ENCODE measurements at regions not wholly inside any gene's neighbourhood (a gene's known extent, or its start where the extent isn't known, plus 50 kb on each side); places are given as distances from the start of the nearest gene placed in this dataset.
A peak's percentile ranks its signal among the peaks of the same experiment; 100 is the strongest.

DNA sequence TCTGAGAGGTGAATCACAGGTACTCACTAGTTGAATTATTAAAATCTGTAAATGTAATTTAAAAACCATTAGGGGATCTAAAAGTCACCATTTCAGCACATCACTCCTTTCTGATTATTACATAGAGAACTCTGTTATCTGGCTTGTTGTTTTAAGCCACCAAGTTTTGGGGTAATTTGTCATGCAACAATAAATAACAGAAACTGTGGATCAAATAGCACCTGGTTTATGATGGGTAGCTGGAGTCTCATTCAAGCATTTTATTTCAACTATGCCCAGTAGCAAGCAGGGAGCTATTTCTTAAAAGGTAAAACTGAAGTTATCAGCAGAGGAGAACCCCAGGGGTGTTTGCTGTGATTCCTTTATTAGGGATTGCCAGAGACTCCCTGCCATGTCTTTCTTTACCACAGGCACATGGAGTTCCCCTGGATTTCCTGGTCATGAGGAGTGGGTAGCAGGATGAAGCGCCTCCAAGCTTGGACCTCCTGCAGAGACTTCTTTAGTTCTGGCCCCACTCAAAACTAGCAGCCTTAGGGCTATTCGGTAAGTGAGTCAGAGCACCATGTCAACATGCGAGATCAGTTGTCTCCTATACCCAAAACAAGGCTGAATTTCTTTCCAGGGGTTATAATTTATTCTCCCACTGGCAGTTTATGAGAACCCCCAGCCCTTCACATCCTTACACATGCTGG, 179.2 kb downstream of the GIPC2 start:
- ChIA-PET POLR2A (ENCODE audit: unreplicated experiment) (no interaction called here), CTCF (no interaction called here)
- no TSS peak for BruUV-seq (replicated peaks)
- Histone ChIP-seq H3K36me3 (ENCODE audit: low read depth, low read length) (no peaks in the 10 kb centered on the region; the same call in 1 of the 2 replicates), H3K9ac (ENCODE audit: low read length) (no peak overlapping the region), H4K20me1 (ENCODE audit: low read length) (no peaks in the 10 kb centered on the region), H3K4me3 (ENCODE audit: low read length) (no peak overlapping the region), H3K79me2 (ENCODE audit: low read length) (no peaks in the 10 kb centered on the region), H3K4me2 (ENCODE audit: low read length) (no peak overlapping the region), H3K27ac (ENCODE audit: low read length) (no peak overlapping the region), H3F3A (ENCODE audit: low read length, unreplicated experiment) (peaks cover 5% of the 10 kb centered on the region), H3K9me2 (replicated peaks; ENCODE audit: low read length) (no peaks in the 10 kb centered on the region), H3K4me1 (ENCODE audit: insufficient read depth, low read length) (peaks cover 28% of the 10 kb centered on the region), H2AFZ (ENCODE audit: low read length) (no peak overlapping the region), H3K27me3 (ENCODE audit: low read length) (no peaks in the 10 kb centered on the region), H3K9me3 (ENCODE audit: low read length) (no peaks in the 10 kb centered on the region)
- ATAC-seq, result peak; percentile 37; the same call in 1 of the 2 replicates
- DNase-seq, result peak; percentile 33
- TF ChIP-seq, protein P1, sequence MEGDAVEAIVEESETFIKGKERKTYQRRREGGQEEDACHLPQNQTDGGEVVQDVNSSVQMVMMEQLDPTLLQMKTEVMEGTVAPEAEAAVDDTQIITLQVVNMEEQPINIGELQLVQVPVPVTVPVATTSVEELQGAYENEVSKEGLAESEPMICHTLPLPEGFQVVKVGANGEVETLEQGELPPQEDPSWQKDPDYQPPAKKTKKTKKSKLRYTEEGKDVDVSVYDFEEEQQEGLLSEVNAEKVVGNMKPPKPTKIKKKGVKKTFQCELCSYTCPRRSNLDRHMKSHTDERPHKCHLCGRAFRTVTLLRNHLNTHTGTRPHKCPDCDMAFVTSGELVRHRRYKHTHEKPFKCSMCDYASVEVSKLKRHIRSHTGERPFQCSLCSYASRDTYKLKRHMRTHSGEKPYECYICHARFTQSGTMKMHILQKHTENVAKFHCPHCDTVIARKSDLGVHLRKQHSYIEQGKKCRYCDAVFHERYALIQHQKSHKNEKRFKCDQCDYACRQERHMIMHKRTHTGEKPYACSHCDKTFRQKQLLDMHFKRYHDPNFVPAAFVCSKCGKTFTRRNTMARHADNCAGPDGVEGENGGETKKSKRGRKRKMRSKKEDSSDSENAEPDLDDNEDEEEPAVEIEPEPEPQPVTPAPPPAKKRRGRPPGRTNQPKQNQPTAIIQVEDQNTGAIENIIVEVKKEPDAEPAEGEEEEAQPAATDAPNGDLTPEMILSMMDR (conservative IDR thresholded peaks at IDR 0.05; ENCODE audit: low read depth, low read length), result no peak
- TF ChIP-seq EZH2 (IDR thresholded peaks at IDR 0.05; ENCODE audit: low read length, unreplicated experiment), result no peak
- no peak for TF ChIP-seq EZH2phosphoT487 (IDR thresholded peaks at IDR 0.05; ENCODE audit: borderline replicate concordance, low read length)
- intact Hi-C loops (cut with micrococcal nuclease), result loop anchor here (5.0 kb wide), 1 partner anchor 48 kb away; no protein-coding TSS in a partner anchor

- ChIA-PET CTCF (no interaction called here), POLR2A (ENCODE audit: unreplicated experiment) (no interaction called here)
- H3K9ac ChIP-seq (ENCODE audit: low read length), result no peak overlapping the region
- H3K27me3 ChIP-seq (ENCODE audit: low read length), result no peaks in the 10 kb centered on the region
- no peaks in the 10 kb centered on the region; the same call in 1 of the 2 replicates for H3K36me3 ChIP-seq (ENCODE audit: low read depth, low read length)
- no peaks in the 10 kb centered on the region for H3K9me2 ChIP-seq (replicated peaks; ENCODE audit: low read length)
- H3K9me3 ChIP-seq (ENCODE audit: low read length), result no peaks in the 10 kb centered on the region
- no peak overlapping the region for H3K27ac ChIP-seq (ENCODE audit: low read length)
- H2AFZ ChIP-seq (ENCODE audit: low read length), result no peak overlapping the region
- no TSS peak for BruUV-seq (replicated peaks)
- TF ChIP-seq EZH2phosphoT487 (IDR thresholded peaks at IDR 0.05; ENCODE audit: borderline replicate concordance, low read length) (no peak), EZH2 (IDR thresholded peaks at IDR 0.05; ENCODE audit: low read length, unreplicated experiment) (no peak)
- TF ChIP-seq, protein P1 (conservative IDR thresholded peaks at IDR 0.05; ENCODE audit: low read depth, low read length), result no peak
- peaks cover 33% of the 10 kb centered on the region for H3K4me1 ChIP-seq (ENCODE audit: insufficient read depth, low read length)
- DNase-seq (no peak), ATAC-seq (no peak)
- H4K20me1 ChIP-seq (ENCODE audit: low read length), result no peaks in the 10 kb centered on the region
- H3K4me2 ChIP-seq (ENCODE audit: low read length), result no peak overlapping the region
- intact Hi-C loops (cut with micrococcal nuclease), result no loop called here
- H3F3A ChIP-seq (ENCODE audit: low read length, unreplicated experiment), result peaks cover 5% of the 10 kb centered on the region
- no peak overlapping the region for H3K4me3 ChIP-seq (ENCODE audit: low read length)
- H3K79me2 ChIP-seq (ENCODE audit: low read length), result peaks cover 10% of the 10 kb centered on the region
Measured at GRCh38 chr1:78226784-78227183, 181.0 kb downstream of the GIPC2 start.

Measured in PC-3 (cell line).